ENCODE measurements at regions not wholly inside any gene's neighbourhood (a gene's known extent, or its start where the extent isn't known, plus 50 kb on each side); places are given as distances from the start of the nearest gene placed in this dataset.
"Not testable (repeated sequence)": the region's sequence is repeated elsewhere in the genome, so short reads cannot be mapped to it uniquely, and the experiment has no call there.

DNA sequence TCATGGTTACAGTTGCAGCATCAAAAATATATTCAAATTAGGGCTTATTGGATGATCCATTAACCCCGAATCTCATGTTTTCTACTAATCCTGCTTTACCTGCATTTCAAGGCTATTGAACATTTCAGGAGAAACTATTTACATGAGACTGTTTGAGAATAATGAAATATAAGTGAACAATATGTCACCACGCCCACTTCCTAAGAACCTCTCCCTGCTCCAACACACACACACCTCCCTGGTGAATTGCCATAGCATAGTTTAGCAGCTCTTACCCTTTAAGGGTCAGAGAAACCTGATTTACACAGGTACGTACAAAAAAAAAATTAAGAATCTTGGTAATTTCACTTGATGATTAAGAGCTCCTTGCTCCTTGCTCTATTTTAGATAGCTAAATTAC, 113.4 kb downstream of the ANXA5 start:
- no peak for DNase-seq
- Histone ChIP-seq H3K27me3 (ENCODE audit: control insufficient read depth in 1 of 2, insufficient read depth in 1 of 2, low read length in 2 of 2) (peaks cover 0 to 11% of the 10 kb centered on the region in 2 experiments), H3K36me3 (ENCODE audit: control insufficient read depth in 1 of 2, insufficient read depth in 2 of 2, low read depth in 1 of 2, low read length in 2 of 2) (no peaks in the 10 kb centered on the region), H3K9me3 (ENCODE audit: control insufficient read depth, low read length) (no peaks in the 10 kb centered on the region), H3K4me1 (ENCODE audit: control insufficient read depth, insufficient read depth, low read depth, low read length) (peaks cover 1% of the 10 kb centered on the region), H3K18ac (ENCODE audit: low read depth in 1 of 2, low read length in 2 of 2) (no peak overlapping the region), H4K91ac (ENCODE audit: low read length) (no peak overlapping the region), H2BK5ac (ENCODE audit: low read depth, low read length, poor library complexity, severe bottlenecking) (no peak overlapping the region), H2BK15ac (ENCODE audit: low read depth, poor library complexity, severe bottlenecking) (no peak overlapping the region), H3K79me1 (replicated peaks; ENCODE audit: low read length, poor library complexity, severe bottlenecking) (no peaks in the 10 kb centered on the region), H3K9ac (ENCODE audit: low read length) (no peak overlapping the region), H3K23ac (ENCODE audit: low read length in 2 of 2) (no peak overlapping the region), H3K4ac (ENCODE audit: low read depth in 1 of 2, low read length in 2 of 2) (no peak overlapping the region), H3K27ac (ENCODE audit: low read length, poor library complexity, severe bottlenecking) (no peak overlapping the region), H3K14ac (ENCODE audit: low read length in 2 of 2) (no peak overlapping the region), H2BK12ac (ENCODE audit: low read length in 2 of 2) (no peak overlapping the region), H2AK5ac (ENCODE audit: low read length, severe bottlenecking) (no peak overlapping the region), H3K4me2 (ENCODE audit: low read length, poor library complexity, severe bottlenecking) (no peak overlapping the region), H4K8ac (ENCODE audit: low read length) (no peak overlapping the region), H2AFZ (ENCODE audit: low read depth, low read length) (no peak overlapping the region), H2BK120ac (ENCODE audit: low read depth, low read length) (no peak overlapping the region), H3K4me3 (ENCODE audit: insufficient read depth in 1 of 2, low read depth in 1 of 2, low read length in 2 of 2) (no peak overlapping the region)
- WGBS, result 25% methylated on average over 1 of the region's 3 CpGs

DNA sequence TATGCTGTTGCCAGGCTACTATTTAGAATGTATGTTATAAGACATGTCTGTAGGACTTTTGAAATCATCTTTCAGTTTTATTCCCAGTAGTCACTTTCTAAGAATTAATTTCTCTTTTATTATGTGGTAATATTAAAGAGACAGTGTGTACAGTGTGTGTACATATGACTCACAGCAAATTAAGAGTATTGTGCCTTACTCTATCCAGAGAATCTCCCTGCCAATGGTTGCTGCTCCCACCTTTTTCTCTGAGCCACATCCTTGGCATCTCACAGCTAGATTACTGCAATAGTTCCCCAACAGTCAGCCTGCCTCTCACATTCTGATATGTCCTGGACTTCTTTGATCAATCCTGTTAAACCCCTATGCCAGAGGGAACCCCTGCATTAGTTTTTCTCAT, 114.5 kb downstream of the ANXA5 start:
- H3K79me1 ChIP-seq (replicated peaks; ENCODE audit: low read length, poor library complexity, severe bottlenecking), result no peaks in the 10 kb centered on the region
- no peak overlapping the region for H2BK5ac ChIP-seq (ENCODE audit: low read depth, low read length, poor library complexity, severe bottlenecking)
- no peak overlapping the region for H2AFZ ChIP-seq (ENCODE audit: low read depth, low read length)
- no peak overlapping the region for H3K27ac ChIP-seq (ENCODE audit: low read length, poor library complexity, severe bottlenecking)
- H2BK120ac ChIP-seq (ENCODE audit: low read depth, low read length), result no peak overlapping the region
- H3K23ac ChIP-seq (ENCODE audit: low read length in 2 of 2), result no peak overlapping the region
- H2BK12ac ChIP-seq (ENCODE audit: low read length in 2 of 2), result no peak overlapping the region
- no peak overlapping the region for H2AK5ac ChIP-seq (ENCODE audit: low read length, severe bottlenecking)
- peaks cover 0 to 10% of the 10 kb centered on the region in 2 experiments for H3K27me3 ChIP-seq (ENCODE audit: control insufficient read depth in 1 of 2, insufficient read depth in 1 of 2, low read length in 2 of 2)
- peaks cover 1% of the 10 kb centered on the region for H3K4me1 ChIP-seq (ENCODE audit: control insufficient read depth, insufficient read depth, low read depth, low read length)
- no peak overlapping the region for H4K91ac ChIP-seq (ENCODE audit: low read length)
- no peak for DNase-seq
- H3K4me3 ChIP-seq (ENCODE audit: insufficient read depth in 1 of 2, low read depth in 1 of 2, low read length in 2 of 2), result no peak overlapping the region
- H3K18ac ChIP-seq (ENCODE audit: low read depth in 1 of 2, low read length in 2 of 2), result no peak overlapping the region
- no peak overlapping the region for H2BK15ac ChIP-seq (ENCODE audit: low read depth, poor library complexity, severe bottlenecking)
- no peak overlapping the region for H3K14ac ChIP-seq (ENCODE audit: low read length in 2 of 2)
- H3K4me2 ChIP-seq (ENCODE audit: low read length, poor library complexity, severe bottlenecking), result no peak overlapping the region
- H3K4ac ChIP-seq (ENCODE audit: low read depth in 1 of 2, low read length in 2 of 2), result no peak overlapping the region
- H3K36me3 ChIP-seq (ENCODE audit: control insufficient read depth in 1 of 2, insufficient read depth in 2 of 2, low read depth in 1 of 2, low read length in 2 of 2), result no peaks in the 10 kb centered on the region
- no peaks in the 10 kb centered on the region for H3K9me3 ChIP-seq (ENCODE audit: control insufficient read depth, low read length)
- H3K9ac ChIP-seq (ENCODE audit: low read length), result no peak overlapping the region
- no peak overlapping the region for H4K8ac ChIP-seq (ENCODE audit: low read length)

DNA sequence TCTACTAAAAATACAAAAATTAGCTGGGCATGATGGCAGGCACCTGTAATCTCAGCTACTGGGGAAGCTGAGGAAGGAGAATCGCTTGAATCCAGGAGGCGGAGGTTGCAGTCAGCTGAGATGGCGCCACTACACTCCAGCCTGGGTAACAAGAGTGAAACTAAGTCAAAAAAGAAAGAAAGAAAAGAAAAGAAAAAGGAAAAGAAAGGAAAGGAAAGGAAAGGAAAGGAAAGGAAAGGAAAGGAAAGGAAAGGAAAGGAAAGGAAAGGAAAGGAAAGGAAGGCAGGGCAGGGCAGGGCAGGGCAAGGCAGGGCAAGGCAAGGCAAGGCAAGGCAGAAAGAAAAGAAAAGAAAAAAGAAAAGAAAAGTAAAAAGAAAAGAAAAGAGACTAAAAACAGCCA, 121.4 kb downstream of the ANXA5 start:
- WGBS, result 93% methylated on average over 3 of the region's 3 CpGs
- H3K4ac ChIP-seq (ENCODE audit: low read depth in 1 of 2, low read length in 2 of 2); H2AFZ ChIP-seq (ENCODE audit: low read depth, low read length); H4K8ac ChIP-seq (ENCODE audit: low read length); H3K18ac ChIP-seq (ENCODE audit: low read depth in 1 of 2, low read length in 2 of 2); H3K14ac ChIP-seq (ENCODE audit: low read length in 2 of 2); H3K79me1 ChIP-seq (replicated peaks; ENCODE audit: low read length, poor library complexity, severe bottlenecking); H3K4me2 ChIP-seq (ENCODE audit: low read length, poor library complexity, severe bottlenecking); H4K91ac ChIP-seq (ENCODE audit: low read length); H3K23ac ChIP-seq (ENCODE audit: low read length in 2 of 2); H2BK15ac ChIP-seq (ENCODE audit: low read depth, poor library complexity, severe bottlenecking); H3K4me1 ChIP-seq (ENCODE audit: control insufficient read depth, insufficient read depth, low read depth, low read length); H3K36me3 ChIP-seq (ENCODE audit: control insufficient read depth in 1 of 2, insufficient read depth in 2 of 2, low read depth in 1 of 2, low read length in 2 of 2); DNase-seq; H3K27ac ChIP-seq (ENCODE audit: low read length, poor library complexity, severe bottlenecking); H3K9ac ChIP-seq (ENCODE audit: low read length); H2BK5ac ChIP-seq (ENCODE audit: low read depth, low read length, poor library complexity, severe bottlenecking); H3K9me3 ChIP-seq (ENCODE audit: control insufficient read depth, low read length); H2BK12ac ChIP-seq (ENCODE audit: low read length in 2 of 2); H2BK120ac ChIP-seq (ENCODE audit: low read depth, low read length); H3K4me3 ChIP-seq (ENCODE audit: insufficient read depth in 1 of 2, low read depth in 1 of 2, low read length in 2 of 2); H3K27me3 ChIP-seq (ENCODE audit: control insufficient read depth in 1 of 2, insufficient read depth in 1 of 2, low read length in 2 of 2); H2AK5ac ChIP-seq (ENCODE audit: low read length, severe bottlenecking): not testable (repeated sequence)

DNA sequence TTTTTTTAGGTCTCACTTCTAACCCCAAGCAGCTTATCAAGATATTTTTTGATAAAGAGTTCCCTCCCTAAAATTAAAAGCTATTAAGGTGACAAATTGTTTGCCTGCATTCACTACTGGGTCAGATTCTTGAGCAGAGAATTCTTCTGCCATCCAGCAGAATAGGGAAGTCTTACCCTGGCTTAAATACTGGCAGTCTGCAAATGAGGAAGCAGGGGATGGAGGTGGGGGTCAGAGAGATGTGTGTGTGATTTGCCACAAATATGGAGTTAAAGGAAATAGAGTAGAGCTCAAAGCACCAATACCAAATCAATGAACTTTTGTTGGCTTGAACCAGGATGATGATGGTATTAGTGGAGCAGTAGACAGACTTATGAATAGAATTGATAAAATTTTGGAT, 122.2 kb downstream of the ANXA5 start:
- Histone ChIP-seq H3K4me2 (ENCODE audit: low read length, poor library complexity, severe bottlenecking) (no peak overlapping the region), H2BK12ac (ENCODE audit: low read length in 2 of 2) (no peak overlapping the region), H2BK5ac (ENCODE audit: low read depth, low read length, poor library complexity, severe bottlenecking) (no peak overlapping the region), H3K9ac (ENCODE audit: low read length) (no peak overlapping the region), H3K14ac (ENCODE audit: low read length in 2 of 2) (no peak overlapping the region), H2AFZ (ENCODE audit: low read depth, low read length) (no peak overlapping the region), H4K91ac (ENCODE audit: low read length) (no peak overlapping the region), H2BK15ac (ENCODE audit: low read depth, poor library complexity, severe bottlenecking) (no peak overlapping the region), H2BK120ac (ENCODE audit: low read depth, low read length) (no peak overlapping the region), H3K23ac (ENCODE audit: low read length in 2 of 2) (no peak overlapping the region), H3K4me1 (ENCODE audit: control insufficient read depth, insufficient read depth, low read depth, low read length) (no peaks in the 10 kb centered on the region), H4K8ac (ENCODE audit: low read length) (no peak overlapping the region), H3K18ac (ENCODE audit: low read depth in 1 of 2, low read length in 2 of 2) (no peak overlapping the region), H3K4ac (ENCODE audit: low read depth in 1 of 2, low read length in 2 of 2) (no peak overlapping the region), H3K36me3 (ENCODE audit: control insufficient read depth in 1 of 2, insufficient read depth in 2 of 2, low read depth in 1 of 2, low read length in 2 of 2) (no peaks in the 10 kb centered on the region), H3K27me3 (ENCODE audit: control insufficient read depth in 1 of 2, insufficient read depth in 1 of 2, low read length in 2 of 2) (no peaks in the 10 kb centered on the region), H3K9me3 (ENCODE audit: control insufficient read depth, low read length) (no peaks in the 10 kb centered on the region), H3K79me1 (replicated peaks; ENCODE audit: low read length, poor library complexity, severe bottlenecking) (no peaks in the 10 kb centered on the region), H3K27ac (ENCODE audit: low read length, poor library complexity, severe bottlenecking) (no peak overlapping the region), H2AK5ac (ENCODE audit: low read length, severe bottlenecking) (no peak overlapping the region), H3K4me3 (ENCODE audit: insufficient read depth in 1 of 2, low read depth in 1 of 2, low read length in 2 of 2) (no peak overlapping the region)
- DNase-seq, result no peak

All from mesenchymal stem cell (in vitro differentiated cells and primary cell).